HEK293 (cell line): ENCODE measurements at regions not wholly inside any gene's neighbourhood (a gene's known extent, or its start where the extent isn't known, plus 50 kb on each side); places are given as distances from the start of the nearest gene placed in this dataset.

Experiments used
- CTCF ChIA-PET: fragments of 350-600 bp; formaldehyde crosslinking; extraction: SDS; loops from one replicate; lab custom pipeline; 2021; ENCODE audit warnings: antibody characterized with exemption; lab: Yijun Ruan, JAX
- POLR2A ChIA-PET: fragments of 300-600 bp; formaldehyde crosslinking; extraction: SDS; loops from one replicate; lab custom pipeline; 2020; ENCODE audit warnings: antibody characterized with exemption, inconsistent platforms; lab: Yijun Ruan, JAX
- H3K27ac ChIP-seq: fragments of 200-500 bp; sonication (Bioruptor generic); 2 replicates; pipeline ENCODE4 v1.5.1; 2014; ENCODE audit warnings: low read depth, low read length, control low read depth, inconsistent platforms; ENCODE audit errors: extremely low read depth
- H3K36me3 ChIP-seq, 2 experiments: fragments of 200-500 bp in 1 of 2; sonication (Bioruptor generic) in 1 of 2; 1 replicate in 1 of 2; 2 replicates in 1 of 2; pipeline ENCODE4 v1.5.1; 2014 to 2017; ENCODE audit warnings: inconsistent platforms in 2 of 2, low read length in 2 of 2; ENCODE audit not compliant: control insufficient read depth in 2 of 2, insufficient read depth in 1 of 2
- H3K4me1 ChIP-seq: fragments of 200-500 bp; sonication (Bioruptor generic); 2 replicates; pipeline ENCODE4 v1.5.1; 2014; ENCODE audit warnings: mild to moderate bottlenecking, low read length, inconsistent platforms; ENCODE audit not compliant: control insufficient read depth, insufficient read depth
- H3K4me3 ChIP-seq: 2 replicates; pipeline ENCODE4 v1.5.1; 2011; ENCODE audit warnings: low read depth, mild to moderate bottlenecking, control low read depth, low read length, moderate library complexity
- H3K9me3 ChIP-seq: fragments of 200-500 bp; sonication (Bioruptor generic); 2 replicates; pipeline ENCODE4 v1.5.1; 2014; ENCODE audit warnings: low read depth, low read length, inconsistent platforms; ENCODE audit not compliant: control insufficient read depth, insufficient read depth
- KLF16 ChIP-seq: fragments of 450-650 bp; formaldehyde crosslinking; IDR thresholded peaks from 2 replicates; pipeline ENCODE4 v1.5.1; 2017; ENCODE audit warnings: missing biosample characterization, missing genetic modification characterization
- SP7 ChIP-seq: fragments of 450-650 bp; formaldehyde crosslinking; IDR thresholded peaks from 2 replicates; pipeline ENCODE4 v1.5.1; 2016; ENCODE audit warnings: missing biosample characterization, missing genetic modification characterization
- YY1 ChIP-seq: fragments of 450-650 bp; formaldehyde crosslinking; IDR thresholded peaks from 2 replicates; pipeline ENCODE4 v1.5.1; 2018; ENCODE audit warnings: missing biosample characterization, missing genetic modification characterization
- ZBTB1 ChIP-seq: fragments of 450-650 bp; formaldehyde crosslinking; IDR thresholded peaks from 2 replicates; pipeline ENCODE4 v1.5.1; 2016; ENCODE audit warnings: missing biosample characterization, missing genetic modification characterization
- ZBTB10 ChIP-seq: fragments of 450-650 bp; formaldehyde crosslinking; IDR thresholded peaks from 2 replicates; pipeline ENCODE4 v1.5.1; 2016; ENCODE audit warnings: missing biosample characterization, missing genetic modification characterization
- ZFP3 ChIP-seq: fragments of 450-650 bp; formaldehyde crosslinking; IDR thresholded peaks from 2 replicates; pipeline ENCODE4 v1.5.1; 2016; ENCODE audit warnings: low read depth, missing biosample characterization, missing genetic modification characterization
- ZFP37 ChIP-seq: fragments of 450-650 bp; formaldehyde crosslinking; IDR thresholded peaks from 2 replicates; pipeline ENCODE4 v1.5.1; 2016; ENCODE audit warnings: missing biosample characterization, missing genetic modification characterization
- ZNF133 ChIP-seq: fragments of 450-650 bp; formaldehyde crosslinking; IDR thresholded peaks from 2 replicates; pipeline ENCODE4 v1.5.1; 2016; ENCODE audit warnings: missing biosample characterization, missing genetic modification characterization
- ZNF140 ChIP-seq: fragments of 450-650 bp; formaldehyde crosslinking; IDR thresholded peaks from 2 replicates; pipeline ENCODE4 v1.5.1; 2016; ENCODE audit warnings: missing biosample characterization, missing genetic modification characterization
- ZNF169 ChIP-seq: fragments of 450-650 bp; formaldehyde crosslinking; IDR thresholded peaks from 2 replicates; pipeline ENCODE4 v1.5.1; 2016; ENCODE audit warnings: missing biosample characterization, missing genetic modification characterization
- ZNF214 ChIP-seq: fragments of 450-650 bp; formaldehyde crosslinking; IDR thresholded peaks from 2 replicates; pipeline ENCODE4 v1.5.1; 2017; ENCODE audit warnings: missing biosample characterization, mild to moderate bottlenecking, missing genetic modification characterization, borderline replicate concordance
- ZNF23 ChIP-seq: fragments of 450-650 bp; formaldehyde crosslinking; IDR thresholded peaks from 2 replicates; pipeline ENCODE4 v1.5.1; 2016; ENCODE audit warnings: missing biosample characterization, missing genetic modification characterization, borderline replicate concordance
- ZNF335 ChIP-seq: fragments of 450-650 bp; formaldehyde crosslinking; conservative IDR thresholded peaks from 2 replicates; pipeline ENCODE4 v1.5.1; 2016; ENCODE audit warnings: missing biosample characterization, missing genetic modification characterization
- ZNF341 ChIP-seq: fragments of 450-650 bp; formaldehyde crosslinking; IDR thresholded peaks from 2 replicates; pipeline ENCODE4; 2016; ENCODE audit warnings: low read depth, missing biosample characterization, missing genetic modification characterization
- ZNF366 ChIP-seq: fragments of 450-650 bp; formaldehyde crosslinking; conservative IDR thresholded peaks from 2 replicates; pipeline ENCODE4 v1.5.1; 2016; ENCODE audit warnings: missing biosample characterization, missing genetic modification characterization
- ZNF37A ChIP-seq: fragments of 450-650 bp; IDR thresholded peaks from 2 replicates; pipeline ENCODE4 v1.5.1; 2018; ENCODE audit warnings: missing biosample characterization, missing genetic modification characterization
- ZNF398 ChIP-seq: fragments of 450-650 bp; formaldehyde crosslinking; IDR thresholded peaks from 2 replicates; pipeline ENCODE4 v1.5.1; 2017; ENCODE audit warnings: missing biosample characterization, missing genetic modification characterization
- ZNF473 ChIP-seq: fragments of 450-650 bp; formaldehyde crosslinking; IDR thresholded peaks from 2 replicates; pipeline ENCODE4 v1.5.1; 2017; ENCODE audit warnings: missing biosample characterization, missing genetic modification characterization
- ZNF488 ChIP-seq: fragments of 450-650 bp; formaldehyde crosslinking; IDR thresholded peaks from 2 replicates; pipeline ENCODE4 v1.5.1; 2016; ENCODE audit warnings: missing biosample characterization, missing genetic modification characterization
- ZNF560 ChIP-seq: fragments of 450-650 bp; formaldehyde crosslinking; IDR thresholded peaks from 2 replicates; pipeline ENCODE4 v1.5.1; 2017; ENCODE audit warnings: missing biosample characterization, missing genetic modification characterization, borderline replicate concordance
- ZNF624 ChIP-seq: fragments of 450-650 bp; formaldehyde crosslinking; IDR thresholded peaks from 2 replicates; pipeline ENCODE4 v1.5.1; 2017; ENCODE audit warnings: missing biosample characterization, missing genetic modification characterization
- ZNF664 ChIP-seq: fragments of 450-650 bp; formaldehyde crosslinking; IDR thresholded peaks from 2 replicates; pipeline ENCODE4 v1.5.1; 2016; ENCODE audit warnings: missing biosample characterization, missing genetic modification characterization
- ZNF768 ChIP-seq: fragments of 450-650 bp; formaldehyde crosslinking; IDR thresholded peaks from 2 replicates; pipeline ENCODE4 v1.5.1; 2018; ENCODE audit warnings: missing biosample characterization, mild to moderate bottlenecking, missing genetic modification characterization
- ZSCAN30 ChIP-seq: fragments of 450-650 bp; IDR thresholded peaks from 2 replicates; pipeline ENCODE4 v1.5.1; 2018; ENCODE audit warnings: missing biosample characterization, mild to moderate bottlenecking, missing genetic modification characterization, moderate library complexity

- ChIA-PET CTCF (interaction anchor here (0.7 kb wide), 1 partner anchor 1228 kb away, joined by 3 read pairs; no protein-coding TSS in a partner anchor), POLR2A (no interaction called here)
- H3K27ac ChIP-seq, result no peak overlapping the region
- no peak overlapping the region for H3K4me3 ChIP-seq
- no peaks in the 10 kb centered on the region; the same call in 1 of the 2 replicates for H3K4me1 ChIP-seq
- H3K36me3 ChIP-seq, result no peaks in the 10 kb centered on the region
- no peaks in the 10 kb centered on the region for H3K9me3 ChIP-seq
- TF ChIP-seq ZNF341 (no peak), ZNF366 (no peak), ZFP3 (tag by site-specific recombination) (no peak), ZNF133 (no peak), ZFP37 (tag by site-specific recombination) (no peak)
Observed at GRCh38 chr13:109870274-109870673, 83.9 kb upstream of the IRS2 start.

GRCh38 chr13:109869312-109870237 is 83.2 kb upstream of the IRS2 start:
- no peaks in the 10 kb centered on the region for H3K36me3 ChIP-seq
- H3K27ac ChIP-seq, result no peak overlapping the region
- H3K9me3 ChIP-seq, result no peaks in the 10 kb centered on the region
- TF ChIP-seq ZNF768 (tag by site-specific recombination) (no peak), ZNF335 (tag by site-specific recombination) (no peak), ZBTB1 (tag by site-specific recombination) (no peak), ZNF37A (tag by site-specific recombination) (no peak), ZNF488 (tag by site-specific recombination) (no peak), ZNF23 (tag by site-specific recombination) (no peak), ZNF560 (tag by site-specific recombination) (no peak), ZSCAN30 (tag by site-specific recombination) (no peak), SP7 (tag by site-specific recombination) (no peak)
- TF ChIP-seq, all 188 proteins: peak for 0
- ChIA-PET CTCF (interaction anchor here (0.6 to 0.7 kb wide), 4 partner anchors 66 to 1228 kb away, joined by 3 read pairs; no protein-coding TSS in a partner anchor), POLR2A (no interaction called here)
- Histone ChIP-seq H3K4me1 (no peaks in the 10 kb centered on the region; the same call in 1 of the 2 replicates), H3K4me3 (peak overlapping the region; percentile 18)

- H3K27ac ChIP-seq, result no peak overlapping the region
- ChIA-PET CTCF (interaction anchor here (0.6 to 1.0 kb wide), 3 partner anchors 79 to 325 kb away, joined by 3 to 4 read pairs (median 3); no protein-coding TSS in a partner anchor), POLR2A (no interaction called here)
Observed at GRCh38 chr13:109868578-109869311, 82.4 kb upstream of the IRS2 start.

GRCh38 chr13:109867766-109868165 is 81.4 kb upstream of the IRS2 start:
- POLR2A ChIA-PET, result no interaction called here
- TF ChIP-seq ZNF473 (tag by site-specific recombination) (no peak), ZBTB10 (tag by site-specific recombination) (no peak), ZNF169 (tag by site-specific recombination) (no peak), ZNF398 (tag by site-specific recombination) (no peak), KLF16 (tag by site-specific recombination) (no peak), ZNF214 (tag by site-specific recombination) (no peak), ZNF664 (tag by site-specific recombination) (no peak)

More at GRCh38 chr13:109868578-109869311, 82.4 kb upstream of the IRS2 start:
- no peaks in the 10 kb centered on the region for H3K9me3 ChIP-seq
- TF ChIP-seq YY1 (tag by site-specific recombination) (no peak), ZNF624 (no peak), ZNF140 (tag by site-specific recombination) (no peak)
- no peaks in the 10 kb centered on the region; the same call in 1 of the 2 replicates for H3K4me1 ChIP-seq
- no peaks in the 10 kb centered on the region for H3K36me3 ChIP-seq
- no peak overlapping the region for H3K4me3 ChIP-seq

More at GRCh38 chr13:109867766-109868165, 81.4 kb upstream of the IRS2 start:
- H3K4me3 ChIP-seq, result no peak overlapping the region
- H3K27ac ChIP-seq, result no peak overlapping the region
- no peaks in the 10 kb centered on the region for H3K36me3 ChIP-seq
- CTCF ChIA-PET, result interaction anchor here (1.0 kb wide), 1 partner anchor 141 kb away, joined by 4 read pairs; no protein-coding TSS in a partner anchor
- no peaks in the 10 kb centered on the region for H3K9me3 ChIP-seq
- no peaks in the 10 kb centered on the region; the same call in 1 of the 2 replicates for H3K4me1 ChIP-seq
